ENCODE measurements at regions not wholly inside any gene's neighbourhood (a gene's known extent, or its start where the extent isn't known, plus 50 kb on each side); places are given as distances from the start of the nearest gene placed in this dataset.
"Not testable (repeated sequence)": the region's sequence is repeated elsewhere in the genome, so short reads cannot be mapped to it uniquely, and the experiment has no call there.

GRCh38 chr14:106414464-106414863 is 888.1 kb downstream of the TMEM121 start:
- no peak for DNase-seq (ENCODE audit: low read depth)
- TF ChIP-seq CTCF (conservative IDR thresholded peaks at IDR 0.05; ENCODE audit: low read depth, low read length): no peak

GRCh38 chr14:106417224-106418049 is 891.1 kb downstream of the TMEM121 start:
- TF ChIP-seq CTCF (conservative IDR thresholded peaks at IDR 0.05; ENCODE audit: low read depth, low read length): peak; percentile 30
- no peak overlapping the region for H3K4me3 ChIP-seq (ENCODE audit: low read length)
- no peak for DNase-seq (ENCODE audit: low read depth)

More at GRCh38 chr14:106414464-106414863, 888.1 kb downstream of the TMEM121 start:
- no peak overlapping the region for H3K4me3 ChIP-seq (ENCODE audit: low read length)

- no peak for TF ChIP-seq CTCF (conservative IDR thresholded peaks at IDR 0.05; ENCODE audit: low read depth, low read length)
- no peak overlapping the region for H3K4me3 ChIP-seq (ENCODE audit: low read length)
- DNase-seq (ENCODE audit: low read depth): no peak
Observed at GRCh38 chr14:106419376-106419965, 893.1 kb downstream of the TMEM121 start.

GRCh38 chr14:106421431-106422033 is 895.1 kb downstream of the TMEM121 start:
- not testable (repeated sequence) for DNase-seq (ENCODE audit: low read depth); H3K4me3 ChIP-seq (ENCODE audit: low read length)

- no peak for DNase-seq (ENCODE audit: low read depth)
- no peak for TF ChIP-seq CTCF (conservative IDR thresholded peaks at IDR 0.05; ENCODE audit: low read depth, low read length)
- H3K4me3 ChIP-seq (ENCODE audit: low read length): no peak overlapping the region
Observed at GRCh38 chr14:106422066-106422465, 895.7 kb downstream of the TMEM121 start.

GRCh38 chr14:106425150-106425549 is 898.8 kb downstream of the TMEM121 start:
- DNase-seq (ENCODE audit: low read depth); H3K4me3 ChIP-seq (ENCODE audit: low read length): not testable (repeated sequence)

- DNase-seq (ENCODE audit: low read depth): no peak
- H3K4me3 ChIP-seq (ENCODE audit: low read length): no peak overlapping the region
- no peak for TF ChIP-seq CTCF (conservative IDR thresholded peaks at IDR 0.05; ENCODE audit: low read depth, low read length)
Observed at GRCh38 chr14:106436310-106436905, 910.0 kb downstream of the TMEM121 start.
